B cell (primary cell): ENCODE measurements at regions not wholly inside any gene's neighbourhood (a gene's known extent, or its start where the extent isn't known, plus 50 kb on each side); places are given as distances from the start of the nearest gene placed in this dataset.

ENCODE experiments used
- EZH2 ChIP-seq: IDR thresholded peaks from 2 replicates; pipeline ENCODE4 v1.6.1; 2012; ENCODE audit warnings: borderline replicate concordance, low read depth, mild to moderate bottlenecking, moderate library complexity, low read length; ENCODE audit not compliant: insufficient read depth, poor library complexity, severe bottlenecking
- TF ChIP-seq, protein P1 (sequence below): fragments of 200-600 bp; IDR thresholded peaks from one replicate; pipeline ENCODE4 v1.8.0; 2022; ENCODE audit warnings: antibody characterized with exemption, mild to moderate bottlenecking

DNA sequence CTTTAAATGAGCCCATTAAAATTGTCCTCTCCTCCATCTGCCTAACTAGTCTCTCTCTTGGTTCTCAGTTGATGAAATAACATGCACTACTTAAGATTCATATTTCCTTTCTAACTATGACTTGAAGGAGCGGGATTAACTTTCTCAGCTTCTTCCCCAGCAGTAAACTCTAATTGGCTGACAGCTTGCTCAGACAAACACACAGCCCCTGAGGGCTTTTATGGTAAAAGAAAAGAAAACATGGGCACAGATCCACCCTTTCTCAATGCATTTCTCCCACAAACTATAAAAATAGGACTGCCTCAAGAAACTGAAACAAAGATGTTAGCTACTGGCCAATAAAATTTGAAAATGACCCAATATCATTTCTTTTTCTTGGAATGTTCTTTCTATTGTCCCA is 703.1 kb downstream of the ADGRL2 start:
- TF ChIP-seq, protein P1, sequence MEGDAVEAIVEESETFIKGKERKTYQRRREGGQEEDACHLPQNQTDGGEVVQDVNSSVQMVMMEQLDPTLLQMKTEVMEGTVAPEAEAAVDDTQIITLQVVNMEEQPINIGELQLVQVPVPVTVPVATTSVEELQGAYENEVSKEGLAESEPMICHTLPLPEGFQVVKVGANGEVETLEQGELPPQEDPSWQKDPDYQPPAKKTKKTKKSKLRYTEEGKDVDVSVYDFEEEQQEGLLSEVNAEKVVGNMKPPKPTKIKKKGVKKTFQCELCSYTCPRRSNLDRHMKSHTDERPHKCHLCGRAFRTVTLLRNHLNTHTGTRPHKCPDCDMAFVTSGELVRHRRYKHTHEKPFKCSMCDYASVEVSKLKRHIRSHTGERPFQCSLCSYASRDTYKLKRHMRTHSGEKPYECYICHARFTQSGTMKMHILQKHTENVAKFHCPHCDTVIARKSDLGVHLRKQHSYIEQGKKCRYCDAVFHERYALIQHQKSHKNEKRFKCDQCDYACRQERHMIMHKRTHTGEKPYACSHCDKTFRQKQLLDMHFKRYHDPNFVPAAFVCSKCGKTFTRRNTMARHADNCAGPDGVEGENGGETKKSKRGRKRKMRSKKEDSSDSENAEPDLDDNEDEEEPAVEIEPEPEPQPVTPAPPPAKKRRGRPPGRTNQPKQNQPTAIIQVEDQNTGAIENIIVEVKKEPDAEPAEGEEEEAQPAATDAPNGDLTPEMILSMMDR: no peak
- TF ChIP-seq EZH2: no peak
